Cerebellar cortex (tissue), 1 donor: ENCODE measurements at regions not wholly inside any gene's neighbourhood (a gene's known extent, or its start where the extent isn't known, plus 50 kb on each side); places are given as distances from the start of the nearest gene placed in this dataset.
"Not testable (repeated sequence)": the region's sequence is repeated elsewhere in the genome, so short reads cannot be mapped to it uniquely, and the experiment has no call there.

ENCODE experiments used
- DNase-seq: peaks from one replicate; pipeline ENCODE4 v3.0.0-alpha.2; 2015; ENCODE audit warnings: low spot score

GRCh38 chr3:94336046-94336753 lies 273.3 kb downstream of the NSUN3 start:
- peak; percentile 39 for DNase-seq

- no peak for DNase-seq
Measured at GRCh38 chr3:94345101-94345500, 282.2 kb downstream of the NSUN3 start.

GRCh38 chr3:94349310-94349878 lies 286.5 kb downstream of the NSUN3 start:
- DNase-seq: no peak

GRCh38 chr3:94356581-94356980 lies 293.7 kb downstream of the NSUN3 start:
- no peak for DNase-seq

GRCh38 chr3:94359996-94360395 lies 297.1 kb downstream of the NSUN3 start:
- no peak for DNase-seq

GRCh38 chr3:94360987-94361386 lies 298.1 kb downstream of the NSUN3 start:
- DNase-seq: peak; percentile 57

- no peak for DNase-seq
Measured at GRCh38 chr3:94362393-94362792, 299.5 kb downstream of the NSUN3 start.

- no peak for DNase-seq
Measured at GRCh38 chr3:94365006-94365405, 302.1 kb downstream of the NSUN3 start.

- no peak for DNase-seq
Measured at GRCh38 chr3:94372026-94372425, 309.2 kb downstream of the NSUN3 start.

- peak; percentile 38 for DNase-seq
Measured at GRCh38 chr3:94373456-94373855, 310.6 kb downstream of the NSUN3 start.

- no peak for DNase-seq
Measured at GRCh38 chr3:94374439-94375161, 311.7 kb downstream of the NSUN3 start.

- DNase-seq: not testable (repeated sequence)
Measured at GRCh38 chr3:94377123-94377696, 314.3 kb downstream of the NSUN3 start.

- not testable (repeated sequence) for DNase-seq
Measured at GRCh38 chr3:94377863-94378262, 315.0 kb downstream of the NSUN3 start.

GRCh38 chr3:94378322-94378721 lies 315.5 kb downstream of the NSUN3 start:
- no peak for DNase-seq

- DNase-seq: no peak
Measured at GRCh38 chr3:94379264-94379663, 316.4 kb downstream of the NSUN3 start.

- no peak for DNase-seq
Measured at GRCh38 chr3:94394885-94395284, 332.0 kb downstream of the NSUN3 start.

GRCh38 chr3:94395851-94396250 lies 333.0 kb downstream of the NSUN3 start:
- no peak for DNase-seq

GRCh38 chr3:94398036-94398435 lies 335.2 kb downstream of the NSUN3 start:
- DNase-seq: no peak

GRCh38 chr3:94401466-94401865 lies 338.6 kb downstream of the NSUN3 start:
- DNase-seq: no peak

GRCh38 chr3:94402126-94402525 lies 339.3 kb downstream of the NSUN3 start:
- DNase-seq: no peak

- DNase-seq: no peak
Measured at GRCh38 chr3:94405258-94406035, 342.6 kb downstream of the NSUN3 start.

- DNase-seq: no peak
Measured at GRCh38 chr3:94406595-94406994, 343.7 kb downstream of the NSUN3 start.
